ENCODE measurements at regions not wholly inside any gene's neighbourhood (a gene's known extent, or its start where the extent isn't known, plus 50 kb on each side); places are given as distances from the start of the nearest gene placed in this dataset.

DNA sequence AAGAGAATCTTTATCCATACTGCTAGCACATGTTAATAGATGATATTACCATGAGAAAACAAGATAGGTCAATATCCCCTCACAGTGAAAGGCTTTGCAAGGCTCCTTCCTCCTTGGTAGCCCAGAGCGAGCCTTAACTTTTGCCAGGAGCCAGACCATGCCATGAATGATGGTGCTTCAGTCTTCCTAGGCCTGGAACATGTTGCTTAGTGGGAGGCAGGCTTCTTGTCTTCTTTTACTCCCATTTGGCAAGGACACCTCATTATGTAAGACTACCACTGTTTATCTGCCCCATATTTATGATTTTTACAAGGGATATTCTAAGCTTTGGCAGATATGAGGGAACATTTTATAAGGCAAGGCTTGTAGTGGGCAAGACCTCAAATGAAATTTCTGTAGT, 90.8 kb downstream of the GJA1 start:
- TF ChIP-seq CTCF (IDR thresholded peaks at IDR 0.05; ENCODE audit: insufficient read depth, low read length) (no peak), GABPA (IDR thresholded peaks at IDR 0.05; ENCODE audit: low read depth) (no peak)
